Body of pancreas (tissue), 4 donors: ENCODE measurements at regions not wholly inside any gene's neighbourhood (a gene's known extent, or its start where the extent isn't known, plus 50 kb on each side); places are given as distances from the start of the nearest gene placed in this dataset.

ENCODE experiments used
- ATAC-seq: fragments of 150-250 bp; one replicate; pipeline ENCODE4 v1.9.1; 2016
- DNase-seq, 4 donors: peaks; one replicate each; pipeline ENCODE4 v3.0.0-alpha.2; 2019
- H3K27ac ChIP-seq, 4 donors: fragments of 200-600 bp; sonication (generic); 1 replicate in 3 of 4; 2 replicates in 1 of 4; pipeline versions ENCODE4 v1.5.1 to v1.6.1; 2016 to 2019; ENCODE audit warnings: mild to moderate bottlenecking in 1 of 4, mixed read lengths in 1 of 4, moderate library complexity in 1 of 4
- H3K27me3 ChIP-seq, 2 donors: fragments of 200-600 bp; sonication (generic); one replicate each; pipeline ENCODE4 v1.6.0; 2016; ENCODE audit warnings: mild to moderate bottlenecking in 1 of 2
- H3K36me3 ChIP-seq, 2 donors: fragments of 200-600 bp; sonication (generic); replicated peaks in 1 of 2; 2 replicates each; pipeline ENCODE4 v1.5.1; 2016; ENCODE audit warnings: low read depth in 2 of 2; ENCODE audit not compliant: insufficient read depth in 1 of 2
- H3K4me1 ChIP-seq: fragments of 200-600 bp; sonication (generic); one replicate; pipeline ENCODE4 v1.6.0; 2016
- H3K4me3 ChIP-seq, 2 donors: fragments of 200-600 bp; sonication (generic); 1 replicate in 1 of 2; 2 replicates in 1 of 2; pipeline ENCODE4 v1.5.1; 2016 to 2019
- H3K9me3 ChIP-seq, 3 donors: fragments of 200-600 bp; sonication (generic); 1 replicate in 2 of 3; 2 replicates in 1 of 3; pipeline ENCODE4 v1.5.1; 2016
- POLR2A ChIP-seq, 3 donors: fragments of 450-650 bp; IDR thresholded peaks; one replicate each; pipeline ENCODE4 v1.6.1; 2016; ENCODE audit warnings: antibody characterized with exemption in 3 of 3, mild to moderate bottlenecking in 2 of 3
- WGBS, 2 donors: methylation state at CpG; one replicate each; pipeline ENCODE4 v1.1.5; 2017; 5-methylcytosine and 5-hydroxymethylcytosine counted together
- intact Hi-C: fragments of 100-400 bp; cut with DNase I; formaldehyde crosslinking; loops from one replicate; pipeline ENCODE4 v1.15.1; 2023
- TF ChIP-seq, protein P1 (sequence below), 7 experiments: fragments of 450-650 bp in 4 of 7; fragments of 200-600 bp in 3 of 7; sonication (generic) in 3 of 7; IDR thresholded peaks; one replicate each; pipeline ENCODE4 v1.5.1; 2016 to 2019; ENCODE audit warnings: antibody characterized with exemption in 7 of 7

DNA sequence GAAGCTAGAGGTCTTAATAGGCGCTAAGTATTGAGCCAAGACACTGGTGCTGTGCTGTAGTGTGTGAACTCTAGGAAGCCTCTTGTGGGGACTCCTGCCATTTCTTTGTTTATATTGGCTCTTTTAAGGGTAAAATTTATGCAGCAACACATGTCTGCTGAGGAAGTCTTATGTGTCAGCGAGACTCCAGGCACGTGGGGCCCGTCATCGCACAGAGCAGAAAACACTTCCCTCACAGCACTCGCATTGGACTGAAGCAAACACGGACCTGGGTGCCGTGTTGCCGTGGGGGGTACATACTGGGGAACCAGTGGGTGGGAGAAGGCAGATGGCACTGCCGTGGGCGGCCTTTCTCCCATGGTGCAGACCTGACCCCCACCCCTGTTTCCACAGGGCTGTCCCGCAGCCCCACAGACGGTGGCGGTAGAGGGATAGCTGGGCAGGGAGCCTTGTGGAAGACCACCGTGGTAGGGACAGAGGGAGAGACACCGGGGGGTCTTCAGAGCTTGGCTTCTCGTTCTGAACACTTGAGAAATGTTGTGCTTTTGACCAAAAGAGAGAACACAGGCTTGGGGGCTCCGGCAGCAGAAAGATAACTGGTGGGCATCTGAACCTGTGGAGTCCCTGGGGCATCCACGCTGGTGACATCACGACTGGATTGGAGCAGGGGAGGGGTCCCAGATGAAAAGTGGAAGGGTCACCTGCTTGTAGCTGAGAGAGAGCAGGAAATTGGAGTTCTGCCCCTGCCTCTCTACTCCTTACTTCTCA is 284.7 kb upstream of the SHH start:
- no peak overlapping the region for H3K4me3 ChIP-seq
- intact Hi-C loops = no loop called here

DNA sequence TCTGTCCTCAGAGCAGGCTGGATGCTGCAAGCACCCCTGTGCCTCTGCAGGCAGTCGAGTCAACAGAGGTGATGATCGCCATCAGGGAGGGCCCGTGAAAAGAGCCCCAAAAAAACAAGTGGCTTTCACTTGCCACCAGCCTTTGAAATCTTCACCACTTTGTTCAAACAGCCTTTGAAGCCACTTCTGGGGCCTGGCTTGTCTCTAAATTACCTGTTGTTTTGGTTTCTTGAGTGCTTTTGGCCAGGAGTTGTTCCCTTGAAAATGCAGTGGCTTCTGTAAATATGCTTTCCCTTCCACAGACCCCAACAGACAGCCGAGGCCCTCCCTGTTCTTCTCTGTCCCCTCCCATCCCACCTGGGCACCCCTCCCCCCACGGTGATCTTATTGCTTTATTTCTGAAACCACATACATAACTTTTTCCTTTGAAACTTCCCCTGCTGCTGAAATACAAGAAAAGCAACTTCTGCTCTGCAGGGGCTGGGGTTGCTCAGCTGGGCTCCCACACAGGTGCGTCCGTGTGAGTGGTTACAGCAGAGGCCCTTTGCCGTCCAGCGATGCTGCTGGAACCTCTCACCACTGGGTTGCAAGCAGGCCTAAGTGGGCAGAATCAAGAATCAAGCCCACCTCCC is 283.8 kb upstream of the SHH start:
- Histone ChIP-seq H3K27me3 (no peaks in the 10 kb centered on the region), H3K36me3 (no peaks in the 10 kb centered on the region), H3K9me3 (no peaks in the 10 kb centered on the region), H3K4me1 (no peaks in the 10 kb centered on the region), H3K4me3 (no peak overlapping the region), H3K27ac (no peak overlapping the region)
- ATAC-seq (no peak), DNase-seq (no peak)
- TF ChIP-seq, protein P1, sequence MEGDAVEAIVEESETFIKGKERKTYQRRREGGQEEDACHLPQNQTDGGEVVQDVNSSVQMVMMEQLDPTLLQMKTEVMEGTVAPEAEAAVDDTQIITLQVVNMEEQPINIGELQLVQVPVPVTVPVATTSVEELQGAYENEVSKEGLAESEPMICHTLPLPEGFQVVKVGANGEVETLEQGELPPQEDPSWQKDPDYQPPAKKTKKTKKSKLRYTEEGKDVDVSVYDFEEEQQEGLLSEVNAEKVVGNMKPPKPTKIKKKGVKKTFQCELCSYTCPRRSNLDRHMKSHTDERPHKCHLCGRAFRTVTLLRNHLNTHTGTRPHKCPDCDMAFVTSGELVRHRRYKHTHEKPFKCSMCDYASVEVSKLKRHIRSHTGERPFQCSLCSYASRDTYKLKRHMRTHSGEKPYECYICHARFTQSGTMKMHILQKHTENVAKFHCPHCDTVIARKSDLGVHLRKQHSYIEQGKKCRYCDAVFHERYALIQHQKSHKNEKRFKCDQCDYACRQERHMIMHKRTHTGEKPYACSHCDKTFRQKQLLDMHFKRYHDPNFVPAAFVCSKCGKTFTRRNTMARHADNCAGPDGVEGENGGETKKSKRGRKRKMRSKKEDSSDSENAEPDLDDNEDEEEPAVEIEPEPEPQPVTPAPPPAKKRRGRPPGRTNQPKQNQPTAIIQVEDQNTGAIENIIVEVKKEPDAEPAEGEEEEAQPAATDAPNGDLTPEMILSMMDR (IDR thresholded peaks at IDR 0.05) = no peak
- no peak for TF ChIP-seq POLR2A (IDR thresholded peaks at IDR 0.05)
- WGBS, 2 donors = 65 to 75% methylated on average over 9 of the region's 9 CpGs
- intact Hi-C loops = no loop called here

More for the DNA sequence above, 284.7 kb upstream of the SHH start:
- 71 to 87% methylated on average over 16 to 20 of the region's 20 CpGs for WGBS, 2 donors
- Histone ChIP-seq H3K9me3 (no peaks in the 10 kb centered on the region), H3K36me3 (no peaks in the 10 kb centered on the region), H3K4me1 (no peaks in the 10 kb centered on the region), H3K27ac (no peak overlapping the region), H3K27me3 (no peaks in the 10 kb centered on the region)
- no peak for TF ChIP-seq POLR2A (IDR thresholded peaks at IDR 0.05)
- TF ChIP-seq, protein P1 (IDR thresholded peaks at IDR 0.05) = no peak
- ATAC-seq = no peak
- no peak for DNase-seq

DNA sequence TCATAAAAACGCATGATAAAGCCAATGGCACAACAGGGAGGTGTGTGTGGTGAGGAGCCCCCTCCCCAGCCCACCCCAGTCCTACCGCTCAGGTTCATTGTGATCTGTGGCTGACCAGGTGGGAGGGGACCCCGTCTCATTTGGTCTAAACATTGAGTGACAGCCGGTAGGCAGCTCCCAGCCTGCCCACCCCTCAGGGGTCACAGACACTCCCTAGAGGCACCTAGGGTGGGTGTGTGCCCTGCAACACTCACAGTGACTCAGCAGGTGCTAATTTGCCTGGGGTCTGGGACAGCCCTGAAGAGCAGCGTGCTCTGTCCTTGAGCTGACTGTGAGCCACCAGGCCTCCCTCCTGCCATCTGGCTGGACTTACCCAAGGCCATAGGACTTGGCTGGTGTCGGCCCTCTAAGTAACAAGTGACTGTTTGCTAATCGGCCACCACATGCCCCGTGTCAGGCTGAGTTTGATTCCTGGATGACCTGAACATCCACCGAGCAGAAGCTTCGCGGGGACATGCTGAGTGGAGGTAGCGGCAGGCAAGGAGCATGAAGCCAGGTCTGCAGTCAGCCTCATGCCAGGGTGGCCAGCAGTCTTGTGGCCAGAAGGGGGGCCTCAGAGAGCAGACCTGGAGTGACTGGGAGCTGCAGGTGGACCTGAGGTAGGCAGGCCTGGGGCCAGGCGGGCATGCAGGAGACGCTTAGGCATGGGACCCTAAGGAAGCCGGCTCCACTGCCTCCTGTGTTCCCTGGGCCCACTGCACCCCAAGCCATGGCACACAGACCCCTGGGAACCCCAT is 282.3 kb upstream of the SHH start:
- intact Hi-C loops = no loop called here
- 71 to 73% methylated on average over 5 to 15 of the region's 15 CpGs for WGBS, 2 donors
- DNase-seq (peak in 1 of 4 donors; percentile 20), ATAC-seq (no peak)
- TF ChIP-seq, protein P1 (IDR thresholded peaks at IDR 0.05) = no peak
- no peak for TF ChIP-seq POLR2A (IDR thresholded peaks at IDR 0.05)
- no peaks in the 10 kb centered on the region for H3K36me3 ChIP-seq
- no peaks in the 10 kb centered on the region for H3K9me3 ChIP-seq
- H3K4me1 ChIP-seq = no peaks in the 10 kb centered on the region
- no peak overlapping the region for H3K4me3 ChIP-seq
- no peaks in the 10 kb centered on the region for H3K27me3 ChIP-seq
- H3K27ac ChIP-seq = no peak overlapping the region

DNA sequence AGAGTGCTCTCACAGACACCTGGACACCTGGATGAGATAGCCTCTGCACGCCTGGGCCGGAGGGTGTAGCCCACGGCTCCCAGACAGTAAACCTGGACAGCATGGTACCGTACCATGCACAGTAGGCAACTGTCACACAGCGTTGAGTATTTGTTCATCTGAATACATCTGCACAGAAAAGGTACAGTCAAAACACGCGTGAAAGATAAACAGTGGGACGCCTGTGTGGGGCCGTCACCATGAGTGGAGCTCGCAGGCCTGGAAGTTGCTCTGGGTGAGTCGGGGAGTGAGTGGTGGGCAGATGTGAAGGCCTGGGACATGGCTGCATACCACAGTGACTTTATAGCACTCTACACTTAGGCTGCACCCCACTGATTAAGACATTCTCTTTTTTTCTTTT is 280.0 kb upstream of the SHH start:
- intact Hi-C loops = no loop called here
- H3K27ac ChIP-seq = no peak overlapping the region
- H3K4me1 ChIP-seq = no peaks in the 10 kb centered on the region
- H3K27me3 ChIP-seq = no peaks in the 10 kb centered on the region
- no peak for DNase-seq
- H3K36me3 ChIP-seq = no peaks in the 10 kb centered on the region
- 85 to 92% methylated on average over 11 of the region's 11 CpGs for WGBS, 2 donors
- no peak for TF ChIP-seq POLR2A (IDR thresholded peaks at IDR 0.05)
- TF ChIP-seq, protein P1 (IDR thresholded peaks at IDR 0.05) = no peak
- no peak for ATAC-seq
- H3K9me3 ChIP-seq = no peaks in the 10 kb centered on the region
- H3K4me3 ChIP-seq = no peak overlapping the region
